GM10248 (cell line): ENCODE measurements at regions not wholly inside any gene's neighbourhood (a gene's known extent, or its start where the extent isn't known, plus 50 kb on each side); places are given as distances from the start of the nearest gene placed in this dataset.

Source experiments
- CTCF ChIA-PET: fragments of 300-600 bp; sonication (Branson Sonifier 250); formaldehyde crosslinking; extraction: SDS; loops from one replicate; lab custom pipeline; 2021; ENCODE audit warnings: antibody characterized with exemption; lab: Yijun Ruan, JAX
- POLR2A ChIA-PET: fragments of 350-650 bp; sonication (Branson Sonifier 250); formaldehyde crosslinking; extraction: SDS; loops from one replicate; lab custom pipeline; 2020; ENCODE audit warnings: antibody characterized with exemption; lab: Yijun Ruan, JAX
- DNase-seq: peaks from one replicate; pipeline ENCODE4 v3.0.0; 2012; ENCODE audit errors: extremely low spot score
- CTCF ChIP-seq: IDR thresholded peaks from 2 replicates; pipeline ENCODE4 v1.5.1; 2012; ENCODE audit warnings: mild to moderate bottlenecking, low read depth; ENCODE audit errors: extremely low read depth, missing control alignments, control extremely low read depth

DNA sequence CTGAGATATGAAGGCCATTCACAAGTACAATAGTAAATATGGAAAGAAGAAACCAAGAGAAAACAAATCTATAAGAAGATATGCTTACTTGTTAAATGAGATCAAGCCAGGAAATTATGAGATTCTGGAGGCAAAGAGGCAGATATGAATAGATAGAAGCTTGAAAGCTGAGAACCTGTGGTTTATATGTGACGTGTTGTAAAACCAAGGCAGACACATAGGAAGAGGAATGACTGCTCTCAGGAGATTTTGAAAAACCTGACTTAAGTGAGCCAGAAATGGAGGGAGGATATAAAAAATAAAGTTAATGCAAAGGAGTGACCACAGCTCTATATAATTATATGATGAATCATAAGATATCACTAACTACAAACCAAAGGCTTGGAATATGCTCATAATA, 1160.5 kb upstream of the CNTN5 start:
- POLR2A ChIA-PET = no interaction called here
- no peak for TF ChIP-seq CTCF
- CTCF ChIA-PET = interaction anchor here (0.9 kb wide), 1 partner anchor 12 kb away, joined by 3 read pairs; no protein-coding TSS in a partner anchor
- DNase-seq = no peak

DNA sequence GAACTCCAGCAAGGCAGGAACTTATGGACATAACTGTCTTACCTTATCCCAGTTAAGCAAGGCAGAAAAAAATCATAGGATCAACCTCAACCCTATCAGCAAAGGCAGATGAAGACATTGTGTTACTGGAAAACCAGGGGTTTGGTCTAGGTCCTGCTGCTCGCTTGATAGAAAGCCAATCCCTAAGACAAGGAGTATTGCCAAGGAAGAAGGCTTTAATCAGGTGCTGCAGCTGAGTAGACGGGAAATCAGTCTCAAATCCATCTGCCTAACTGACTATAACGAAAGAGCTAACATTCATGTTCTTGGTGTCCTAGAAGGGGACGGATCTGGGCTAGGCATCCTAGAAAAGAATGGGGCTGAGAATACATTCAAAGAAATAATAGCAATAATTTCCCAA, 1158.7 kb upstream of the CNTN5 start:
- TF ChIP-seq CTCF = no peak
- POLR2A ChIA-PET = no interaction called here
- CTCF ChIA-PET = interaction anchor here (1.2 kb wide), 1 partner anchor 16 kb away, joined by 3 read pairs; no protein-coding TSS in a partner anchor
- no peak for DNase-seq

- no peak for DNase-seq
- no peak for TF ChIP-seq CTCF
- CTCF ChIA-PET = no interaction called here
- POLR2A ChIA-PET = no interaction called here
These were observed 1155.2 kb upstream of the CNTN5 start for GRCh38 chr11:97865424-97866012.

- no peak for TF ChIP-seq CTCF
- ChIA-PET POLR2A (no interaction called here), CTCF (interaction anchor here (1.6 kb wide), 1 partner anchor 11 kb away, joined by 3 read pairs; no protein-coding TSS in a partner anchor)
- DNase-seq = no peak
These were observed 1148.9 kb upstream of the CNTN5 start for GRCh38 chr11:97871816-97872215.

GRCh38 chr11:97880209-97880608, 1140.5 kb upstream of the CNTN5 start:
- POLR2A ChIA-PET = no interaction called here

DNA sequence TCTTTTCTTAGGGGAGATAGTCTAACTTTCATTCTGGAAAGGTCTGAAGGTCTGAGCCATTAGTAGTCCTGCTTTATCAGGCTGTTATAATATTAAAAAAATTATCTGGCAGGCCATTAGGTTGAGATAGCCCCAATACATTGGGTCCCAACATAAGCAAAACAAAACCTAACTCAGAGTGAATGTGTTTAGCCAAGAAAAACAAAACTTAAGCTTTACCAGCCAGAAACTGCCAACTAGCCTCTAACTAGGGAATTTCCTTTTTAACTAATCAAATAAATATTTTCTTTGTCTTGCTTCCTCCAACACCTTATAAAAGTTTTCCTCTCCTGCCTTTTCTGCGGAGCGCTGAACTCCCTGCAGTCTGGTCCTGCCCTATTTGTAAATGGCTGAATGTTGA, 1137.7 kb upstream of the CNTN5 start:
- ChIA-PET POLR2A (no interaction called here), CTCF (no interaction called here)
- DNase-seq = no peak
- no peak for TF ChIP-seq CTCF

More at GRCh38 chr11:97880209-97880608, 1140.5 kb upstream of the CNTN5 start:
- no peak for TF ChIP-seq CTCF
- no peak for DNase-seq
- CTCF ChIA-PET = no interaction called here
